ENCODE measurements at regions not wholly inside any gene's neighbourhood (a gene's known extent, or its start where the extent isn't known, plus 50 kb on each side); places are given as distances from the start of the nearest gene placed in this dataset.
"Not testable (repeated sequence)": the region's sequence is repeated elsewhere in the genome, so short reads cannot be mapped to it uniquely, and the experiment has no call there.

- not testable (repeated sequence) for DNase-seq
Observed at GRCh38 chr16:21516705-21517040, 82.7 kb upstream of the METTL9 start.

DNA sequence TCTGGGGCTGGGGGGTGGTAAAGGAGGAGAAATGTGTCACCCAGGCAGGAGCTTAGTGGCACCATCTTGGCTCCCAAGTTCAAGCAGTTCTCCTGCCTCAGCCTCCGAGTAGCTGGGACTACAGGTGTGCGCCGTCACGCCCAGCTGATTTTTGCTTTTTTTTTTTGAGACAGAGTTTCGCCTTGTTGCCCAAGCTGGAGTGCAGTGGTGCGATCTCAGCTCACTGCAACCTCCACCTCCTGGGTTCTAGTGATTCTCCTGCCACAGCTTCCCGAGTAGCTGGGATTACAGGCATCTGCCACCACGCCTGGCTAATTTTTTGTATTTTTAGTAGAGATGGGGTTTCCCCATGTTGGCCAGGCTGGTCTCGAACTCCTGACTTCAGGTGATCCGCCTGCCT, 82.1 kb upstream of the METTL9 start:
- DNase-seq = not testable (repeated sequence)

DNA sequence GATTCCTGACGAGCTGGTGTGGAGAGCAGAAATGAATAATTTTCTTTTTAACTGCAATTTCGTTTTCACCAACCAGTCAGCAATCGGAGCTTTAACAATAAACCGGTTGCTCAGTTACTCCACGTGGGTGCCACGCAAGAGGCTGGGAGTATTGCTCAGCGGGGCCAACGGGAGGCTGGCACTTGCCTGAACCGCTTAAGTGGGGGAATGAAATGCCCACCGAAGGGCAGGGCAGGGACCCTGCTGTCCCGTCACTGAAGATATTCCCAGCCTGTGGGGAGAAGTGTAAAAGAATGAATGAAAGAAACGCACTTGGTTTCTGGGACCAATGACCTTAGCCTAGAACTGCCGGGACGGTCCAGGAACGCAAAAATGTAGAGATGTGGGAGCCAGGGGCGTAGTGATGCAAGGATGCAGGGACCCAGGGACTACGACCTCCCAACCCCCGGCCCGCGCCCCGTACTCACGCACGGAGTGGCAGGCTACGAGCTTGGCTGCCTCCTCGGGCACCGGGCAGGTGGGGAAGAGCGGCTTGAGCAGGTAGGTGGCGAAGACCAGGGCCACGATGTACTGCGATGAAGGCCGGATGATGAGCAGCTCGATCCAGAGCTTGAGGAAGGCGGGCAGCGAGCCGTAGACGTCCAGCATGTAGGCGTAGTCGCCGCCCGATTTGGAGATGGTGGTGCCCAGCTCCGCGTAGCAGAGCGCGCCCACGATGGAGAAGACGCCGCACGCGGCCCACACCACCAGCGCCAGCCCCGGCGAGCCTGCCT, 79.8 kb upstream of the METTL9 start:
- not testable (repeated sequence) for DNase-seq

DNA sequence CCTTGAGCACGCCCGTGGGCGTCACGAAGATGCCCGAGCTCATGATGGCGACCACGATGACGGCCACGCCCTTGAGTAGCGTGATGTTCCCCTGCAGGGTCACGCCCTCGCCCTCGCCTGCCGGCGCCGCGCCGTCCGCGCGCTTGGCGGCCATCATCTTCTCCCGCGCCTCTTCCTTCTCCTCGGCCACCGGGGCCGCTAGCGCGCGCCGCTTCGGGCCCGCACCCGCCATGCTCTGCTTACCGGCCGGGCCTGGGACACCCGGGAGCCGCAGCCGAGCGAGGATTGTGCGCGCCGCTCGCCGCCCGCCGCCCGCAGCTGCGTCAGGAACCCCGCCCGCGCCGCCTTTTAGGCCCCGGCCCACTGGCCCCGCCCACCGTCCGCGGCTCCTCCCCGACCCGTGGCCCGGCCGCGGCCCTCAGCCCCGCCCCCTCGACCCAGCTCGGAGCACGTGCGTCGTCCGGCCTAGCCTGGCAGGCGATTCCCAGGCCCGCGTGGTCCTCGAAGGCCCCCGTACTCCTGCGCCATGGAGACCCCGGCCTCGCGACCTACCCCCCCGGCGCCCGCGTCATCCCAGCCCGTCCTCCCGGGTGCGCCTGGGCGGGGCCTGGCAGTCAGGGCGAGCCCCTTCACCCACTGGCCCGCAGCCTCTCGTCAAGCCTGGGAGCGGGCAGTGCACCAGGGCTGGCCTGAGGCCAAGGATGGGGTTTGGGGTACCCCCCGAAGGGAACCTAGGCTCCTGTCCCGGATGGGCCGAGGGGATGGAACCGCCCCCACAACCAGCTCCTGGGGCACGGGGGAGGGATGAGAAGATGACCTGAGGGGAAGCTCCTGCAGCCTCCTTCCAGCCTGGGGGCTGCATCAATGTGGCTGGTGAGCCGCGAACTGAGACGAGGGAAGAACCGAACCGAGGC, 79.0 kb upstream of the METTL9 start:
- DNase-seq = peak; percentile 96

DNA sequence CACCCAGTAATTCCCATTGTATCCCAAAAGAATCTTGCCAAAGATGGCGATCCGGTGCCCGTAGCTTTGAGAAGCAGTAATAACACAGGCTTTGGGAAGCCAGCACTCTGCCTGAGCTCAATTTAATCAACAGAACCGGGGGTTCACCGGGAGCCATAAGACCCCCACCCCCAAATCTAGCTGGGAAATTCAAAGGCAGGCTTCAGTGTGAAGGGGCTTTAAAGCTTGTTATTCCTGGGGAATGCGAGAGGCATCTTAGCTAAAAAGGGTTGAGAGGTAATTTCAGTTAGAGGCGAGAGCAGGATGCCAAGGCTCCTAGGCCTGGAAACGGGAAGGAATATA, 78.4 kb upstream of the METTL9 start:
- DNase-seq = not testable (repeated sequence)

- peak; percentile 91 for DNase-seq
Observed at GRCh38 chr16:21521390-21522143, 77.8 kb upstream of the METTL9 start.

DNA sequence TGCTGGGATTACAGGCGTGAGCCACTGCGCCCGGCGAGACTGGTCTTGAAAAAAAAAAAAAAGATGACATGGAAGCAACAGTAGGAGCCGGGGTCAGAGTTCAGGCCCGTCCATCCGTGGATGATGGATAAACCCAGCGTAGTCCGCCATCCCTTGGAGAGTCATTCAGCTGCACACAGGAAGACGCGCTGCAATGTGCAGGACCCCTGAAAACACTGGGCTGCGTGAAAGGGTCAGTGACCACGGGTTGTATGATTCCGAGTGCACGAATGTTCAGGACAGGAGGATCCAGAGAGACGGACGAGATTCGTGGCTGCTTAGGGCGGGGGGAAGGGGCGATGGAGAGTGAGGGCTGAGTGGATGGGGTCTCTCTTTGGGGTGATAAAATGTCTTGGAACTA, 76.5 kb upstream of the METTL9 start:
- not testable (repeated sequence) for DNase-seq

DNA sequence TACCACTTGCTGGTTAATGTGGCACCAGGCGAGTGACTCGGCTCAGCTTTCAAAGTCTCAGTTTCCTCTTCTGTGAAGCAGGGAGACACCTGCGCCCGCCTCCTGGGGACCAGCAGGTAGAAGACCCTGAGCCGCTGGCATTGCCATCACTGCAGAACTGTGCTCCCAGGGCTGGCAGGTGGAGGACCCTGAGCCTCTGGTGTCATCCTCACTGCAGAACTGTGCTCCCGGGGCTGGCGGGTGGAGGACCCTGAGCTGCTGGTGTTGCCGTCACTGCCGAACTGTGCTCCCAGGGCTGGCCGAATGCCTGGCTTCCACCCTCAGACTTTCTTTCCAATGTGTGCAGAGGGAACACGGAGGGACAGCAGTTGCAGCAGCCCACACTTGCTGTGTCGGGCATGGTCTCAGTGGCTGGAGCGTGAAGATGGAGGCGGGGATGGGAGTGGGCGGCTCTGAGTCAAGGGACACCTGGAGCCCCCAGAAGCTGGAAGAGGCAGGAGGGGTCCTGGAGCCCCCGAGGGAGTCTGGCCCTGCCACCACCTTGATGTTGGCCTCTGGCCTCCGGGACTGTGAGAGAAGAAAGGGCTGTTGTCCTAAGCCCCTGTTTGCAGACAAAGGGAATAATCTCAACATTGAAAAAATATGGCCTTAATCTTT, 75.8 kb upstream of the METTL9 start:
- no peak for DNase-seq

- no peak for DNase-seq
Observed at GRCh38 chr16:21524068-21524751, 75.2 kb upstream of the METTL9 start.

DNA sequence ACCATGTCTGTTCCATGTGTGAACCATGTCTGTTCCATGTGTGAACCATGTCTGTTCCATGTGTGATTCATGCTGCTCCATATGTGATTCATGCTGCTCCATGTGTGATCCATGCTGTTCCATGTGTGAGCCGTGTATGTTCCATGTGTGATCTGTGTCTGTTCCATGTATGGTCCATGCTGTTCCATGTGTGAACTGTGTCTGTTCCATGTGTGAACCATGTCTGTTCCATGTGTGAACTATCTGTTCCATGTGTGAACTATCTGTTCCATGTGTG, 74.7 kb upstream of the METTL9 start:
- not testable (repeated sequence) for DNase-seq

GRCh38 chr16:21525029-21525895, 74.1 kb upstream of the METTL9 start:
- peak; percentile 22 for DNase-seq

GRCh38 chr16:21525956-21526922, 73.1 kb upstream of the METTL9 start:
- not testable (repeated sequence) for DNase-seq

DNA sequence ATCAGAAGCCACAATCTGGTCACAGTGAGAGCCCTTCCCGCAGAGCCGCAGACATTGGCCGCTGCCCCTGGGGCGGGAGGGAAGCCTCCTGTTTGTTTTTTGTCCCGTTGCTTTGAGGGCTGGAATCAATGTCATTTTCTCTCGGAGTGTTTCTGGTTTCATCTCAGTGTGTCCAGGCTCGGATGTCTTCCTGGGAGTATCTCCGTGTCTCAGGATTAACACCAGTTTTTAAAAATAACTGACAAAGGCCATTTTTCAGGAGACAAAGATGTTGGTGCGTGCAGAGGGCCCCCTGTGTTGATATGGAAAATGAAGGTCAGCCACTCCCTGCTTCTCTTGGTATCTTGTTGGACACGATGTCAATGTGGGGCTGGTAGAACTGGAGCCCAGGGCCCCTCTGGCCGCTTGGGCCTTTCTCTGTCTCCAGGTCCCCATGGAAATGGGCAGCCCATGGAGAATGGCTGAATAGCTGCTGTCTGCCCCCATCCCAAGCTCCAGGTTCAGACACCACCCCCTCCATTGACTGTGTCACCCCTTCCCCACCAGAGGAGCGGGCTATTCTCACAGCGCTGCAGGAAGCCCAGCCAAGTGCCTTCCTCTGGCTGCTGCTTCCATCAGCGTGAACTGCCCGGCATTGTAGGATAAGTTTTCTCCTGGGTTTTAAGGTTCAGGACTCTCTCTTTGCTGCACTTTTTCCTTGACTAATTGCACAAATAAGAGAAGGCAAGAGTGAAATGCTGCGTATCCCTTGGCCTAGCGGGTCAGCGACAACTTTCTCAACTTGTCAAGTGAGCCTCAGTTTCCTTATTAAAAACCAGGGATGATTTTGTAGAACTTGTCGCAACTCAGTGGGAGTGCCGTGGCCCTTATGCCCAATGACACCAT, 72.2 kb upstream of the METTL9 start:
- DNase-seq = no peak

- not testable (repeated sequence) for DNase-seq
Observed at GRCh38 chr16:21529060-21529658, 70.2 kb upstream of the METTL9 start.

- DNase-seq = not testable (repeated sequence)
Observed at GRCh38 chr16:21530729-21531383, 68.5 kb upstream of the METTL9 start.

- DNase-seq = not testable (repeated sequence)
Observed at GRCh38 chr16:21532996-21533395, 66.4 kb upstream of the METTL9 start.

- DNase-seq = not testable (repeated sequence)
Observed at GRCh38 chr16:21533474-21533873, 65.9 kb upstream of the METTL9 start.

DNA sequence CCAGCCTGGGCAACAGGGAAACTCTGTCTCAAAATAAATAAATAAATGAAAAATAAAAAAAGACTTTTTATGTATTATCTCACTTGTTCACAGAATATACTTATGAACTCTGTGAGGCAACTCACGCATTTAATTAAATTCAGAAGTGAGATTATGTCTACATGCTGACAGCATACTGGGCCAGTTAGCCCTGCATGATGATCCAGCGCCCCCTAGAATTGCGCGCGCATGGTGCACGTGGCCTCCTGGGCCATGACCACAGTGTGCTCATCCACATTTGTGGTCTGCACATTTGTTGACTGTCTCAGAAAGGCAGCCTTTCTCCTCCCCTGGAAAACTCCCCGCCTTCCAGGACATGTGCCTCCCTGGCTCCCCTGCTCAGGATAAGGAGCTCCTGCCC, 64.8 kb upstream of the METTL9 start:
- DNase-seq = not testable (repeated sequence)

Data from EL (cell line).